ENCODE measurements at regions not wholly inside any gene's neighbourhood (a gene's known extent, or its start where the extent isn't known, plus 50 kb on each side); places are given as distances from the start of the nearest gene placed in this dataset.

- no peak overlapping the region for H3K27ac ChIP-seq (ENCODE audit: low read length)
- no peak overlapping the region for H3K9ac ChIP-seq (ENCODE audit: low read length in 2 of 2)
- H3K27me3 ChIP-seq (ENCODE audit: control insufficient read depth in 1 of 2, insufficient read depth in 2 of 2, low read length in 2 of 2) = no peaks in the 10 kb centered on the region
- H3K4me1 ChIP-seq (ENCODE audit: control insufficient read depth, insufficient read depth, low read length) = no peaks in the 10 kb centered on the region
- H3K4me3 ChIP-seq (ENCODE audit: low read length in 2 of 2) = no peak overlapping the region
- H3K9me3 ChIP-seq (ENCODE audit: control insufficient read depth in 2 of 2, low read length in 2 of 2) = no peaks in the 10 kb centered on the region
- no peaks in the 10 kb centered on the region for H3K36me3 ChIP-seq (ENCODE audit: control insufficient read depth in 2 of 2, insufficient read depth in 2 of 2, low read length in 2 of 2)
These were observed 2118.9 kb downstream of the MAT2B start for GRCh38 chr5:165624166-165624946.

DNA sequence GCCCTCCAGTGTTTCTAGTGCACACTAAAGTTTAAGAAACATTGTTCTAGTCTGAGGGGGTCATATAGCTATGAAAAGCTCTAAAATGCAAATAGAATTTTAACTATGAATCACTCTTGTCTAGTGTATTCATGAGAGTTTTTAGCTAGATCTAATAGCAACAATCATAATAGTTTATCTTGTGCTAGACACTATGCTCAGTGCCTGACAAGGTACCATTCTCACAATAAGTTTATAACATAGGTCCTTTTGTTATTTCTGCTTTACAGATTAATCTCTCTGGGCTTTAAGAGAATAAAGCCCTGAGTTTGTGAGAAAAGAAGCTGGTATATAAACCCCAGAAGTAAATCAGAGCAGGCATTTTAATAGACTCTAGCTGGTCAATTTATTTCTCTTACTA, 2120.7 kb downstream of the MAT2B start:
- Histone ChIP-seq H3K27ac (ENCODE audit: low read length) (no peak overlapping the region), H3K9ac (ENCODE audit: low read length in 2 of 2) (no peak overlapping the region), H3K4me1 (ENCODE audit: control insufficient read depth, insufficient read depth, low read length) (no peaks in the 10 kb centered on the region), H3K27me3 (ENCODE audit: control insufficient read depth in 1 of 2, insufficient read depth in 2 of 2, low read length in 2 of 2) (no peaks in the 10 kb centered on the region), H3K9me3 (ENCODE audit: control insufficient read depth in 2 of 2, low read length in 2 of 2) (no peaks in the 10 kb centered on the region), H3K4me3 (ENCODE audit: low read length in 2 of 2) (no peak overlapping the region), H3K36me3 (ENCODE audit: control insufficient read depth in 2 of 2, insufficient read depth in 2 of 2, low read length in 2 of 2) (no peaks in the 10 kb centered on the region)

- no peak overlapping the region for H3K9ac ChIP-seq (ENCODE audit: low read length in 2 of 2)
- H3K4me3 ChIP-seq (ENCODE audit: low read length in 2 of 2) = no peak overlapping the region
- no peaks in the 10 kb centered on the region for H3K27me3 ChIP-seq (ENCODE audit: control insufficient read depth in 1 of 2, insufficient read depth in 2 of 2, low read length in 2 of 2)
- no peak overlapping the region for H3K27ac ChIP-seq (ENCODE audit: low read length)
- no peaks in the 10 kb centered on the region for H3K9me3 ChIP-seq (ENCODE audit: control insufficient read depth in 2 of 2, low read length in 2 of 2)
- H3K36me3 ChIP-seq (ENCODE audit: control insufficient read depth in 2 of 2, insufficient read depth in 2 of 2, low read length in 2 of 2) = no peaks in the 10 kb centered on the region
- H3K4me1 ChIP-seq (ENCODE audit: control insufficient read depth, insufficient read depth, low read length) = no peaks in the 10 kb centered on the region
These were observed 2122.2 kb downstream of the MAT2B start for GRCh38 chr5:165627548-165628170.

DNA sequence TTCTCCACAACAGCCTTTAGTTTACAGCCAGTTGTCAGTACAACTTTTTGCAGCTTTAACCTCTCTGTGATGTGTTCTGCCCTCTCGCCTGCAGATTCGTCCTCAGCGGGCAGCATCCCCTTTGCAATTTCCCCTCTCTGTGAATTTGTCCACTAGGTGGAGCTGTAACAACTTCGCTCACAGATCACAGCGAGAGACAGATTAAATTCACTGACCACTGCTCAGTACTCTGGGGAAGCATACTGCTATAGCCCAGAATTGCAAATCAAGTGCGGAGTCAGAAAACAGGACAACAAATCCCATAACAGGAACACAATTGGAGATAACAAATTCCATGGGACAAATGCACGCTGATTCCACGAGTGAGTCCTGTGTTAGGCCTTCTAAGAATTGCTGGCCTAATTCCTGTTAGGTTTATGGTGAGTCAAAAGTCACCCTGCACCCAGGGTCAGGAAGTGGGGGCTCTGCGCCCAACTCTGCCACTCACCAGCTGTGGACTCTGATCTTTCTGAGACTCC, 2124.9 kb downstream of the MAT2B start:
- H3K4me3 ChIP-seq (ENCODE audit: low read length in 2 of 2) = no peak overlapping the region
- no peak overlapping the region for H3K9ac ChIP-seq (ENCODE audit: low read length in 2 of 2)
- H3K27ac ChIP-seq (ENCODE audit: low read length) = no peak overlapping the region
- H3K27me3 ChIP-seq (ENCODE audit: control insufficient read depth in 1 of 2, insufficient read depth in 2 of 2, low read length in 2 of 2) = no peaks in the 10 kb centered on the region
- H3K36me3 ChIP-seq (ENCODE audit: control insufficient read depth in 2 of 2, insufficient read depth in 2 of 2, low read length in 2 of 2) = no peaks in the 10 kb centered on the region
- H3K9me3 ChIP-seq (ENCODE audit: control insufficient read depth in 2 of 2, low read length in 2 of 2) = no peaks in the 10 kb centered on the region
- no peaks in the 10 kb centered on the region for H3K4me1 ChIP-seq (ENCODE audit: control insufficient read depth, insufficient read depth, low read length)

DNA sequence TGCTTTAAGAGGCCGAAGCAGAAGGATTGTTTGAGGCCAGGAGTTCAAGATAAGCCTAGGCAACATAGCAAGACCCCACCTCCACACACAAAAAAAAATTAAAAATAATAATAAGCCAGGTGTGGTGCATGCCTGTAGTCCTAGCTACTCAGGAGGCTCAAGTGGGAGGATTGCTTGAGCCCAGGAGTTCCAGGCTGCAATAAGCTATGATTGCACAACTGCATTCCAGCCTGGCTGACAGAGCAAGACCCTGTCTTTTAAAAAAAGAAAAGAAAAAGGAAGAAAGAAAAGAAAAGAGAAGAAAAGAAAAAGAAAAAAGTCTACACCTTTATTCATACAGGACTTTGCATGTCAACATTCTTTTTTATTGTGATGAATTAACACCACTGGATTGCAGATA, 2125.8 kb downstream of the MAT2B start:
- no peaks in the 10 kb centered on the region for H3K27me3 ChIP-seq (ENCODE audit: control insufficient read depth in 1 of 2, insufficient read depth in 2 of 2, low read length in 2 of 2)
- no peak overlapping the region for H3K9ac ChIP-seq (ENCODE audit: low read length in 2 of 2)
- no peaks in the 10 kb centered on the region for H3K36me3 ChIP-seq (ENCODE audit: control insufficient read depth in 2 of 2, insufficient read depth in 2 of 2, low read length in 2 of 2)
- H3K27ac ChIP-seq (ENCODE audit: low read length) = no peak overlapping the region
- no peak overlapping the region for H3K4me3 ChIP-seq (ENCODE audit: low read length in 2 of 2)
- no peaks in the 10 kb centered on the region for H3K4me1 ChIP-seq (ENCODE audit: control insufficient read depth, insufficient read depth, low read length)
- H3K9me3 ChIP-seq (ENCODE audit: control insufficient read depth in 2 of 2, low read length in 2 of 2) = no peaks in the 10 kb centered on the region

DNA sequence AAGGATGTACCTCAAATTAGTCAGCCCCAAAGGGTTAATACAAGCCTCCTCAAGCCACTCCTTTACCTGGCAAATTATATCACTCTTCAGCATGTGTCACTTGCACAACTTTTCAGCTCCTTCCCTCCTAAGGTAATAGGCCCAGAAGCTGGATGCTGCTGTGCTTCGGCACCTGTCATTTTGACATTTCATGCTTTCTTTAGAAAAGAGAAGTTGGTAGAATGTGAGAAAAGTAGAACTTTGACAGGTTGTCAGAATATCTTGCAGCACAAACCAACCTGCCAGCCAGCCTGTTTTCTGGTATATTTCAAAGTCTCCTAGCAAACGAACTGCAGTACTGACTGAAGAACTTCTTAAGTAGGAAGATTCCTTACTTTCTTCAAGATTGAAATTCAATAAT, 2136.9 kb downstream of the MAT2B start:
- Histone ChIP-seq H3K9ac (ENCODE audit: low read length in 2 of 2) (no peak overlapping the region), H3K27me3 (ENCODE audit: control insufficient read depth in 1 of 2, insufficient read depth in 2 of 2, low read length in 2 of 2) (no peaks in the 10 kb centered on the region), H3K27ac (ENCODE audit: low read length) (no peak overlapping the region), H3K9me3 (ENCODE audit: control insufficient read depth in 2 of 2, low read length in 2 of 2) (no peaks in the 10 kb centered on the region), H3K4me1 (ENCODE audit: control insufficient read depth, insufficient read depth, low read length) (no peaks in the 10 kb centered on the region), H3K4me3 (ENCODE audit: low read length in 2 of 2) (no peak overlapping the region), H3K36me3 (ENCODE audit: control insufficient read depth in 2 of 2, insufficient read depth in 2 of 2, low read length in 2 of 2) (no peaks in the 10 kb centered on the region)

DNA sequence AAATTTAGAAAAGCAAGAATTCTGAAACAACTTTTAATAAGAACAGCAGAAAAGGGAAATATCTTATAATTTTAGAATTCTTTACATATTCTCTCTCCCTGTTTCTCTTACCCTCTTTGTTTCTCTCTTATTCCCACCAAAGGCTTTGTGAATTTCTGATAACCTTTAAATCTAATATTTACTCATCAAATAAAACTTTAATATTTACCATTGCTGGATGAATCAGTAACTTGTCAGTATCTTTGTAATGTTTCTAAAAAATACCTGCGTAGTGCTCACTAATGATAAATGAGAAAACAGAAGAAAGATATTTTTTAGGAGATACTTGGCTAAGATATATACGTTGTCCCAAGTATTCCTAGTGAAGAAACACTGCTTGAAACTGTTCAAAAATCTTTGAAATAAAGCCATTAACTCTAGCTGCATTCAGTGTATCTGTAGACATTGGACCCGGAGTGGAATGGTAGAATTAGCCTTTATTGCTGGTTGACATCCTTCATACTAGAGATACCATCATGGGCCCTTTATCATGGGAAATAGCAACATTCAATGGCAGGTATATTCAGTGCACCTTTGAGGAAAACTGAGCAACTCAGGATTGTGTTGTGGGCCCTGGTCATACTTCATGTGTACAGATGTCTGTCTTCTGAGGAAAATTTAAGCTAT, 2160.4 kb downstream of the MAT2B start:
- H3K9ac ChIP-seq (ENCODE audit: low read length in 2 of 2) = no peak overlapping the region
- H3K4me3 ChIP-seq (ENCODE audit: low read length in 2 of 2) = no peak overlapping the region
- H3K4me1 ChIP-seq (ENCODE audit: control insufficient read depth, insufficient read depth, low read length) = no peaks in the 10 kb centered on the region
- H3K27ac ChIP-seq (ENCODE audit: low read length) = no peak overlapping the region
- H3K36me3 ChIP-seq (ENCODE audit: control insufficient read depth in 2 of 2, insufficient read depth in 2 of 2, low read length in 2 of 2) = no peaks in the 10 kb centered on the region
- no peaks in the 10 kb centered on the region for H3K9me3 ChIP-seq (ENCODE audit: control insufficient read depth in 2 of 2, low read length in 2 of 2)
- no peaks in the 10 kb centered on the region for H3K27me3 ChIP-seq (ENCODE audit: control insufficient read depth in 1 of 2, insufficient read depth in 2 of 2, low read length in 2 of 2)

DNA sequence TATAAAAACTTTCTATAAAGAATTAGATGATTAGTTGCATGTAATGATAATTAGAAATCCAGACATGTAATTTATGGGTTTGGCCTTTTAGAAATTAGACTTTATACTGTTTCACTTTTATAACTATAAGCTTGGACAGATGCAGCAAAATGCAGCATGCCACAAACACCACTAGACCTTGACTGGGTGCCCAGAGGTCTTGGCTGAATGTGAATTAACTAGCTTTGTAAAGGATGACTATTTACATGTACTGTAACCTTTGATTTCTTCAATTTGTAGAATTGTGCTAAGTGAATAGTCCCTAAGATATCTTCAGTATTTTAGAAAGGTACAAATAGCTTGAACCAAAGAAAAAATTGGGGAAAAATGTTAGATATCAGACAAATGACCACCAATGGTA, 2168.1 kb downstream of the MAT2B start:
- Histone ChIP-seq H3K4me1 (ENCODE audit: control insufficient read depth, insufficient read depth, low read length) (no peaks in the 10 kb centered on the region), H3K9ac (ENCODE audit: low read length in 2 of 2) (no peak overlapping the region)

GRCh38 chr5:165695796-165696195, 2190.4 kb downstream of the MAT2B start:
- Histone ChIP-seq H3K36me3 (ENCODE audit: control insufficient read depth in 2 of 2, insufficient read depth in 2 of 2, low read length in 2 of 2) (no peaks in the 10 kb centered on the region), H3K27me3 (ENCODE audit: control insufficient read depth in 1 of 2, insufficient read depth in 2 of 2, low read length in 2 of 2) (no peaks in the 10 kb centered on the region), H3K9ac (ENCODE audit: low read length in 2 of 2) (no peak overlapping the region), H3K4me1 (ENCODE audit: control insufficient read depth, insufficient read depth, low read length) (no peaks in the 10 kb centered on the region), H3K9me3 (ENCODE audit: control insufficient read depth in 2 of 2, low read length in 2 of 2) (no peaks in the 10 kb centered on the region), H3K4me3 (ENCODE audit: low read length in 2 of 2) (no peak overlapping the region), H3K27ac (ENCODE audit: low read length) (no peak overlapping the region)

More for the DNA sequence above, 2168.1 kb downstream of the MAT2B start:
- Histone ChIP-seq H3K27ac (ENCODE audit: low read length) (no peak overlapping the region), H3K9me3 (ENCODE audit: control insufficient read depth in 2 of 2, low read length in 2 of 2) (no peaks in the 10 kb centered on the region), H3K36me3 (ENCODE audit: control insufficient read depth in 2 of 2, insufficient read depth in 2 of 2, low read length in 2 of 2) (no peaks in the 10 kb centered on the region), H3K27me3 (ENCODE audit: control insufficient read depth in 1 of 2, insufficient read depth in 2 of 2, low read length in 2 of 2) (no peaks in the 10 kb centered on the region), H3K4me3 (ENCODE audit: low read length in 2 of 2) (no peak overlapping the region)

DNA sequence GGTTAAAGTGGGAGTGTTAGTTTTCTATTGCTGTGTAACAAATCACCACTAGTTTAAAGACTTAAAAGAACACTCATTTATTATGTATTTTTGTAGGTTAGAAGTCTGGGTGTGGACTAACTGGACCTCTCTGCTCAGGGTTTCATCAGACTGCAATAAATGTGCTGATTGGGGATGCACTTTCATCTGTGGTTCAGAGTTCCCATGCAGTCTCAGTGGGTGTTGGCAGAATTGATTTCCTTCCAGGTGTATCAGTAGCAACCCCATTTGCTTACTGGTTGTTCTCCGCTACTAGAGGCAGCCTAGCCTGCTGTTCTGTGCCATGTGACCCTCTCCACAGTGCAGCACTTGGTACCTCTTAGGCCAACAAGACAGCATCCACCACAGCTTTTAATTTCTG, 2200.5 kb downstream of the MAT2B start:
- Histone ChIP-seq H3K27me3 (ENCODE audit: control insufficient read depth in 1 of 2, insufficient read depth in 2 of 2, low read length in 2 of 2) (no peaks in the 10 kb centered on the region), H3K9me3 (ENCODE audit: control insufficient read depth in 2 of 2, low read length in 2 of 2) (no peaks in the 10 kb centered on the region), H3K4me1 (ENCODE audit: control insufficient read depth, insufficient read depth, low read length) (no peaks in the 10 kb centered on the region), H3K9ac (ENCODE audit: low read length in 2 of 2) (no peak overlapping the region), H3K4me3 (ENCODE audit: low read length in 2 of 2) (no peak overlapping the region), H3K36me3 (ENCODE audit: control insufficient read depth in 2 of 2, insufficient read depth in 2 of 2, low read length in 2 of 2) (no peaks in the 10 kb centered on the region), H3K27ac (ENCODE audit: low read length) (no peak overlapping the region)

Measured in stomach smooth muscle (tissue), 2 donors.